H1 (cell line): ENCODE measurements at regions not wholly inside any gene's neighbourhood (a gene's known extent, or its start where the extent isn't known, plus 50 kb on each side); places are given as distances from the start of the nearest gene placed in this dataset.

Experiments used
- CTCF ChIA-PET: fragments of 300-600 bp; sonication (Branson Sonifier 250); formaldehyde crosslinking; loops from one replicate; lab custom pipeline; 2021; ENCODE audit not compliant: partially characterized antibody; lab: Charles Lee
- POLR2A ChIA-PET: fragments of 300-600 bp; sonication (Branson Sonifier 250); formaldehyde crosslinking; loops from one replicate; lab custom pipeline; 2021; ENCODE audit warnings: inconsistent platforms; ENCODE audit not compliant: partially characterized antibody; lab: Charles Lee
- DNase-seq, 2 experiments: peaks; one replicate each; pipeline versions ENCODE4 v3.0.0 to v3.0.0-alpha.2; 2010 to 2022; ENCODE audit warnings: low spot score in 2 of 2, low read depth in 1 of 2, mixed read lengths in 1 of 2
- FAIRE-seq: peaks from 2 replicates; lab custom pipeline; 2011; peaks lifted over from hg19 to GRCh38; lab: Jason Lieb, UNC
- H2AFZ ChIP-seq: 2 replicates; pipeline ENCODE4 v1.8.1; 2012; ENCODE audit warnings: low read length, inconsistent platforms
- H2AK5ac ChIP-seq: 2 replicates; pipeline ENCODE4 v1.6.1; 2013; ENCODE audit warnings: low read depth, low read length
- H2BK120ac ChIP-seq: replicated peaks from 2 replicates; pipeline ENCODE3; 2013; ENCODE audit warnings: low read depth, low read length, inconsistent platforms
- H2BK12ac ChIP-seq: 2 replicates; pipeline ENCODE4 v1.6.1; 2013; ENCODE audit warnings: low read depth, low read length
- H2BK15ac ChIP-seq: 2 replicates; pipeline ENCODE4 v1.6.1; 2013; ENCODE audit warnings: low read length
- H2BK20ac ChIP-seq: 2 replicates; pipeline ENCODE4 v1.6.1; 2013; ENCODE audit warnings: low read length
- H2BK5ac ChIP-seq: 2 replicates; pipeline ENCODE4 v1.6.1; 2013; ENCODE audit warnings: low read depth, low read length
- H3K14ac ChIP-seq: 2 replicates; pipeline ENCODE4 v1.6.1; 2013; ENCODE audit warnings: inconsistent platforms; ENCODE audit not compliant: insufficient read length
- H3K18ac ChIP-seq: 2 replicates; pipeline ENCODE4 v1.6.1; 2013; ENCODE audit warnings: low read length; ENCODE audit errors: extremely low read depth
- H3K23ac ChIP-seq: 2 replicates; pipeline ENCODE4 v1.6.1; 2013; ENCODE audit warnings: inconsistent platforms; ENCODE audit not compliant: insufficient read length
- H3K23me2 ChIP-seq: 2 replicates; pipeline ENCODE4 v1.6.1; 2013; ENCODE audit warnings: low read depth, low read length
- H3K27ac ChIP-seq: 2 replicates; pipeline ENCODE4 v1.6.1; 2011; ENCODE audit warnings: low read depth, low read length, inconsistent platforms
- H3K27me3 ChIP-seq, 4 experiments: replicated peaks in 1 of 4; 1 replicate in 1 of 4; 2 replicates in 3 of 4; pipeline versions ENCODE4 v1.6.1 to v1.8.1; 2011 to 2013; ENCODE audit warnings: low read length in 3 of 4, mild to moderate bottlenecking in 3 of 4, inconsistent platforms in 2 of 4, mixed read lengths in 2 of 4, moderate library complexity in 1 of 4; ENCODE audit not compliant: control insufficient read depth in 3 of 4, insufficient read depth in 3 of 4; ENCODE audit errors: extremely low read depth in 1 of 4
- H3K36me3 ChIP-seq, 4 experiments: 2 replicates each; pipeline versions ENCODE4 v1.6.1 to v1.8.1; 2011 to 2013; ENCODE audit warnings: mild to moderate bottlenecking in 4 of 4, low read length in 3 of 4, moderate library complexity in 2 of 4, control low read depth in 1 of 4, inconsistent platforms in 1 of 4; ENCODE audit not compliant: insufficient read depth in 4 of 4, control insufficient read depth in 2 of 4
- H3K4ac ChIP-seq: replicated peaks from 2 replicates; pipeline ENCODE3; 2013; ENCODE audit warnings: low read length, low read depth, mixed read lengths, inconsistent platforms; ENCODE audit not compliant: insufficient read length
- H3K4me1 ChIP-seq, 4 experiments: replicated peaks in 1 of 4; 1 replicate in 1 of 4; 2 replicates in 3 of 4; pipeline versions ENCODE4 v1.6.1 to v1.8.1; 2011 to 2013; ENCODE audit warnings: low read length in 3 of 4, inconsistent platforms in 2 of 4, mixed read lengths in 1 of 4; ENCODE audit not compliant: insufficient read depth in 4 of 4, control insufficient read depth in 3 of 4
- H3K4me2 ChIP-seq, 2 experiments: 2 replicates each; pipeline versions ENCODE4 v1.6.1 to v1.8.1; 2011 to 2013; ENCODE audit warnings: low read depth in 2 of 2, low read length in 2 of 2, control low read depth in 1 of 2, inconsistent platforms in 1 of 2, mild to moderate bottlenecking in 1 of 2; ENCODE audit not compliant: insufficient read depth in 1 of 2
- H3K4me3 ChIP-seq, 4 experiments: fragments of 200-600, 300-600 bp in 1 of 4; sonication (generic), shearing (Covaris generic), sonication (Bioruptor Twin) in 1 of 4; 2 replicates each; pipeline versions ENCODE4 v1.5.1 to v1.8.1; 2011 to 2016; ENCODE audit warnings: low read length in 4 of 4, low read depth in 3 of 4, control low read depth in 2 of 4, inconsistent platforms in 2 of 4, mild to moderate bottlenecking in 2 of 4, mixed read lengths in 1 of 4, moderate library complexity in 1 of 4; ENCODE audit not compliant: insufficient read depth in 2 of 4; ENCODE audit errors: extremely low read depth in 1 of 4
- H3K56ac ChIP-seq: replicated peaks from 2 replicates; pipeline ENCODE3; 2013; ENCODE audit warnings: low read depth, mild to moderate bottlenecking, mixed read lengths, low read length, inconsistent platforms; ENCODE audit not compliant: insufficient read length
- H3K79me1 ChIP-seq: 2 replicates; pipeline ENCODE4 v1.6.1; 2013; ENCODE audit warnings: low read depth, low read length, control low read depth
- H3K79me2 ChIP-seq, 2 experiments: 2 replicates each; pipeline versions ENCODE4 v1.6.1 to v1.8.1; 2012 to 2013; ENCODE audit warnings: low read length in 2 of 2, mild to moderate bottlenecking in 2 of 2, inconsistent platforms in 1 of 2; ENCODE audit not compliant: insufficient read depth in 2 of 2, control insufficient read depth in 1 of 2
- H3K9ac ChIP-seq, 4 experiments: replicated peaks in 1 of 4; 1 replicate in 1 of 4; 2 replicates in 3 of 4; pipeline versions ENCODE4 v1.6.1 to v1.8.1; 2011 to 2013; ENCODE audit warnings: low read depth in 3 of 4, low read length in 3 of 4, control low read depth in 2 of 4, mild to moderate bottlenecking in 2 of 4, moderate library complexity in 2 of 4, inconsistent platforms in 1 of 4; ENCODE audit errors: extremely low read depth in 1 of 4
- H3K9me3 ChIP-seq, 2 experiments: 2 replicates each; pipeline versions ENCODE4 v1.6.1 to v1.8.1; 2012 to 2013; ENCODE audit warnings: mild to moderate bottlenecking in 2 of 2, moderate library complexity in 2 of 2, control low read depth in 1 of 2, inconsistent platforms in 1 of 2, low read depth in 1 of 2, low read length in 1 of 2, mixed read lengths in 1 of 2; ENCODE audit not compliant: insufficient read depth in 2 of 2
- H4K20me1 ChIP-seq, 2 experiments: replicated peaks in 1 of 2; 2 replicates each; pipeline versions ENCODE3 to v1.8.1; 2011 to 2013; ENCODE audit warnings: inconsistent platforms in 2 of 2, low read length in 2 of 2, mild to moderate bottlenecking in 1 of 2; ENCODE audit not compliant: insufficient read depth in 2 of 2, control insufficient read depth in 1 of 2
- H4K5ac ChIP-seq: 2 replicates; pipeline ENCODE4 v1.6.1; 2013; ENCODE audit warnings: low read length, low read depth, mixed read lengths, inconsistent platforms; ENCODE audit not compliant: insufficient read length
- H4K8ac ChIP-seq: 2 replicates; pipeline ENCODE4 v1.8.0; 2013; ENCODE audit warnings: mild to moderate bottlenecking, moderate library complexity, low read length, inconsistent platforms; ENCODE audit not compliant: insufficient read depth; ENCODE audit errors: extremely low read depth
- H4K91ac ChIP-seq: replicated peaks from 2 replicates; pipeline ENCODE3; 2013; ENCODE audit warnings: low read length, mixed read lengths, inconsistent platforms; ENCODE audit not compliant: insufficient read length
- EP300 ChIP-seq, 2 experiments: IDR thresholded peaks; 1 replicate in 1 of 2; 2 replicates in 1 of 2; pipeline ENCODE4 v1.6.1; 2011 to 2012; ENCODE audit warnings: low read depth in 2 of 2, low read length in 2 of 2, mild to moderate bottlenecking in 2 of 2, borderline replicate concordance in 1 of 2, inconsistent platforms in 1 of 2, moderate library complexity in 1 of 2
- RFX5 ChIP-seq: IDR thresholded peaks from 2 replicates; pipeline ENCODE4 v1.6.1; 2011; ENCODE audit warnings: low read depth, low read length, improper control_type of control experiment, borderline replicate concordance
- RXRA ChIP-seq: IDR thresholded peaks from 2 replicates; pipeline ENCODE4 v1.6.1; 2011; ENCODE audit warnings: low read depth, mild to moderate bottlenecking, low read length, moderate library complexity; ENCODE audit not compliant: insufficient read depth
- SAP30 ChIP-seq: fragments of 300-600 bp; sonication (generic); IDR thresholded peaks from 2 replicates; pipeline ENCODE4 v1.7.1; 2012; ENCODE audit warnings: low read length, moderate library complexity, mild to moderate bottlenecking, inconsistent platforms; ENCODE audit not compliant: insufficient read depth, insufficient replicate concordance
- WGBS, 2 experiments: shearing (Covaris generic) in 1 of 2; methylation state at CpG; one replicate each; pipeline versions ENCODE4 v1.1.6 to v1.1.7; 2013 to 2015; ENCODE audit warnings: low lambda C conversion rate in 2 of 2, mixed read lengths in 2 of 2, inconsistent platforms in 1 of 2, low coverage in 1 of 2, missing lambda C conversion rate in 1 of 2; ENCODE audit not compliant: insufficient replicate concordance in 2 of 2, insufficient coverage in 1 of 2, insufficient read length in 1 of 2; ENCODE audit errors: extremely low coverage in 1 of 2, missing lambda C conversion rate in 1 of 2; 5-methylcytosine and 5-hydroxymethylcytosine counted together

- H2BK120ac ChIP-seq, result no peak overlapping the region
- no peak for TF ChIP-seq RXRA
- TF ChIP-seq RFX5, result no peak
- TF ChIP-seq SAP30, result no peak
- no peak for TF ChIP-seq EP300 (IDR thresholded peaks at IDR 0.05; ENCODE audit: borderline replicate concordance in 1 of 2, low read depth in 2 of 2, low read length in 2 of 2)
- no peaks in the 10 kb centered on the region for H3K79me1 ChIP-seq
- DNase-seq, result no peak
- ChIA-PET CTCF (interaction anchor here (0.5 kb wide), 1 partner anchor 86 kb away, joined by 3 read pairs; no protein-coding TSS in a partner anchor), POLR2A (no interaction called here)
- H3K23me2 ChIP-seq, result no peaks in the 10 kb centered on the region; the same call in 1 of the 2 replicates
- H2BK15ac ChIP-seq, result no peak overlapping the region
- no peak overlapping the region for H3K9ac ChIP-seq
- no peak overlapping the region for H2BK20ac ChIP-seq
- no peak overlapping the region for H3K14ac ChIP-seq
- H4K5ac ChIP-seq, result no peak overlapping the region
- H4K8ac ChIP-seq, result no peak overlapping the region
- no peak overlapping the region for H2AFZ ChIP-seq
- no peaks in the 10 kb centered on the region for H3K36me3 ChIP-seq
- no peaks in the 10 kb centered on the region for H4K20me1 ChIP-seq
- H2BK12ac ChIP-seq, result no peak overlapping the region
- no peak overlapping the region for H3K23ac ChIP-seq
- H3K4me2 ChIP-seq, result no peak overlapping the region
- no peak overlapping the region for H4K91ac ChIP-seq
- H3K4me3 ChIP-seq, result no peak overlapping the region
- WGBS, 2 experiments, result 86% methylated on average over 1 of the region's 1 CpG; no CpG with 5 or more reads in 1 of the 2 experiments
- no peak overlapping the region for H3K27ac ChIP-seq
- no peaks in the 10 kb centered on the region for H3K79me2 ChIP-seq
- no peak overlapping the region for H2AK5ac ChIP-seq
- H3K9me3 ChIP-seq, result no peaks in the 10 kb centered on the region
- no peak overlapping the region for H3K56ac ChIP-seq
- no peak overlapping the region for H3K4ac ChIP-seq
- H3K4me1 ChIP-seq, result no peaks in the 10 kb centered on the region
- no peak overlapping the region for H3K18ac ChIP-seq
- peak; percentile 60 for FAIRE-seq
- H2BK5ac ChIP-seq, result no peak overlapping the region
- H3K27me3 ChIP-seq, result no peaks in the 10 kb centered on the region
Measured at GRCh38 chr1:82632155-82632554, 831.4 kb downstream of the ADGRL2 start.
